IgD-negative memory B cell (primary cell): ENCODE measurements at regions not wholly inside any gene's neighbourhood (a gene's known extent, or its start where the extent isn't known, plus 50 kb on each side); places are given as distances from the start of the nearest gene placed in this dataset.

Experiments
- H3K27ac Mint-ChIP-seq, 3 donors: one replicate each; pipeline ENCODE4 v1.8.0; 2020 to 2022; ENCODE audit warnings: mild to moderate bottlenecking in 3 of 3, mixed read lengths in 3 of 3, moderate library complexity in 1 of 3
- H3K27me3 Mint-ChIP-seq: one replicate; pipeline ENCODE4 v1.8.0; 2021; ENCODE audit warnings: mixed read lengths
- H3K36me3 Mint-ChIP-seq: one replicate; pipeline ENCODE4 v1.8.0; 2020; ENCODE audit warnings: mild to moderate bottlenecking, mixed read lengths
- H3K4me1 Mint-ChIP-seq, 3 donors: one replicate each; pipeline ENCODE4 v1.8.0; 2020 to 2022; ENCODE audit warnings: mixed read lengths in 3 of 3, mild to moderate bottlenecking in 1 of 3
- H3K4me3 Mint-ChIP-seq, 4 donors: one replicate each; pipeline ENCODE4 v1.8.0; 2020 to 2022; ENCODE audit warnings: mild to moderate bottlenecking in 4 of 4, mixed read lengths in 4 of 4, moderate library complexity in 3 of 4
- H3K9me3 Mint-ChIP-seq, 3 donors: one replicate each; pipeline ENCODE4 v1.8.0; 2020 to 2021; ENCODE audit warnings: mixed read lengths in 3 of 3, mild to moderate bottlenecking in 1 of 3

- no peaks in the 10 kb centered on the region for H3K36me3 Mint-ChIP-seq
- H3K9me3 Mint-ChIP-seq = peaks cover 0 to 4% (median 2%) of the 10 kb centered on the region in 3 donors
- no peak overlapping the region for H3K27ac Mint-ChIP-seq
- no peaks in the 10 kb centered on the region for H3K4me1 Mint-ChIP-seq
- H3K4me3 Mint-ChIP-seq = no peak overlapping the region
- H3K27me3 Mint-ChIP-seq = no peaks in the 10 kb centered on the region
Measured at GRCh38 chr5:92887254-92887653, 693.8 kb downstream of the NR2F1-AS1 start.

DNA sequence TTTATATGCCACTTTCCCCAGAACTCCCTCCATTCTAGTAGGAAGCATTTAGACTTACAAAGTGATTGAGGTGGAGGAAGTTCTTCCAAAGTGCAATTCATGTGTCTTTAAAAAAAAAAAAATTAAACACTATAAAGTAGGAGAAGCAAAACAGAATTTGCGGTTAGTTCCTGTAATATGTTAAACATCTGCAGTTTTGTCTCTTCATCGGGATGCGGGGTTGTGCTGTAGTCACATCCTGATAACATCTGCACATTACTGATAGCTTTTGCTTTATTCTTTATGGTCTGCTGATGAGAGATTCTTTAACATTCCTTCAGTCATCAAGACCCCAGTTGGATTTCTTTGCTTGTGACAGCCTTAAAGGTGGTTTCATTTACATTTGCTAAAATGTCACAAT lies 694.3 kb downstream of the NR2F1-AS1 start:
- Mint-ChIP-seq H3K36me3 (no peaks in the 10 kb centered on the region), H3K9me3 (peaks cover 0 to 4% (median 2%) of the 10 kb centered on the region in 3 donors), H3K4me3 (no peak overlapping the region), H3K4me1 (no peaks in the 10 kb centered on the region), H3K27me3 (no peaks in the 10 kb centered on the region), H3K27ac (no peak overlapping the region)

- Mint-ChIP-seq H3K27ac (no peak overlapping the region), H3K9me3 (peaks cover 0 to 3% (median 0%) of the 10 kb centered on the region in 3 donors), H3K27me3 (no peaks in the 10 kb centered on the region), H3K4me3 (no peak overlapping the region), H3K36me3 (no peaks in the 10 kb centered on the region), H3K4me1 (no peaks in the 10 kb centered on the region)
Measured at GRCh38 chr5:92885950-92886349, 695.1 kb downstream of the NR2F1-AS1 start.

GRCh38 chr5:92884469-92884868 lies 696.5 kb downstream of the NR2F1-AS1 start:
- Mint-ChIP-seq H3K9me3 (peaks cover 0 to 5% (median 0%) of the 10 kb centered on the region in 3 donors), H3K36me3 (no peaks in the 10 kb centered on the region), H3K27me3 (no peaks in the 10 kb centered on the region)

DNA sequence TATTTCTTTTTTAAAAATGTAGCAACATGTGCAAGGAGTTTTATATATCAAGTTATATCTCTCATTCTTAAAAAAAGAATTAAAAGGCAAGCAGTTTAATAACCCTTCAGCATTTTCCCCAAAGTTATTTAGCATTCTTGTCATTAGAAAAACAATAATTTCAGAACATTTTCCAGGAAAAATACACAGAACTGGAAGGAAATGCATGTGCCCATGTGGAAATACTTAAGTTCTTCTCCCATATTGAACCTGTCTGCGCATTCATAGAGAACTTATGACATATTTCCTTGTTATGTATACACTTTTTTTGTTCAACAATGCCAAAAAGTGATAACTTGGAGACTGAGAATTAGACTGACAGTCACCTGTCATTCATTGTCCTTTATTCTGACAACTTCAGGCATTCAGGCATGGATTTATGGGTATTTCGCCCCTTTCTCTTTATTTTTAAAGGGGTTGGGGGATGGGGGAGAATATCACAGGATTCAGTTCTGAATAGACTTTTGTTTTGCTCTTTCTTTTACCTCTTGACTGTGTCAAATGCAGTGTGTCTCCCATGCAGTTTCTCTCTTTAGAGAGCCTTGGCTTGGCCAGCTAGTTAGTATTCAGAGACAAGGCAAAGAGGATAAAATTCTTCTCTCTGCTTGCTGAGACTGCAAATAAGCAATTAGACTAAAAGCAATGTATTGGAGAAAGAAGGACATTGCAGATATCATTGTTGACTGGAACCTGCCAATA lies 701.0 kb downstream of the NR2F1-AS1 start:
- H3K36me3 Mint-ChIP-seq = no peaks in the 10 kb centered on the region
- no peaks in the 10 kb centered on the region for H3K27me3 Mint-ChIP-seq
- peaks cover 4 to 9% (median 4%) of the 10 kb centered on the region in 3 donors for H3K9me3 Mint-ChIP-seq
- no peaks in the 10 kb centered on the region for H3K4me1 Mint-ChIP-seq
- H3K4me3 Mint-ChIP-seq = no peak overlapping the region
- H3K27ac Mint-ChIP-seq = no peak overlapping the region

More at GRCh38 chr5:92884469-92884868, 696.5 kb downstream of the NR2F1-AS1 start:
- no peak overlapping the region for H3K4me3 Mint-ChIP-seq
- no peaks in the 10 kb centered on the region for H3K4me1 Mint-ChIP-seq
- H3K27ac Mint-ChIP-seq = no peak overlapping the region

DNA sequence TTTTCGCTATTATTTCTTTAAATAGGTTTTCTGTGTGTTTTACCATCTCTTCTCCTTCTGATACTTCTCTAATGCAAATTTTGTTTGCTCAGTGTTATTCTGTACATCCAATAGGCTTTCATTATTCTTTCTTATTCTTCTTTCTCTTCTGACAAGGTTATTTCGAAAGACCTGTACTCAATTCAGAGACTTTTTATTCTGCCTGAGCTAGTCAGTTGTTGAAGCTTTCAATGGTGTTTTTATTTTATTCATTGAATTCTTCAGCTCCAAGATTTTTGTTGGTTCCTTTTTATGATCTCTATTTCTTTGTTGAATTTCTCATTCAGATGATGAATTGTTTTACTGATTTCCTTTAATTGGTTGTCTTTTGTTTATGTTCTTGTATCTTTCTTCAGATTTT lies 706.2 kb downstream of the NR2F1-AS1 start:
- Mint-ChIP-seq H3K36me3 (no peaks in the 10 kb centered on the region), H3K9me3 (peaks cover 8 to 25% (median 14%) of the 10 kb centered on the region in 3 donors), H3K27me3 (no peaks in the 10 kb centered on the region), H3K4me1 (no peaks in the 10 kb centered on the region), H3K27ac (no peak overlapping the region), H3K4me3 (no peak overlapping the region)

DNA sequence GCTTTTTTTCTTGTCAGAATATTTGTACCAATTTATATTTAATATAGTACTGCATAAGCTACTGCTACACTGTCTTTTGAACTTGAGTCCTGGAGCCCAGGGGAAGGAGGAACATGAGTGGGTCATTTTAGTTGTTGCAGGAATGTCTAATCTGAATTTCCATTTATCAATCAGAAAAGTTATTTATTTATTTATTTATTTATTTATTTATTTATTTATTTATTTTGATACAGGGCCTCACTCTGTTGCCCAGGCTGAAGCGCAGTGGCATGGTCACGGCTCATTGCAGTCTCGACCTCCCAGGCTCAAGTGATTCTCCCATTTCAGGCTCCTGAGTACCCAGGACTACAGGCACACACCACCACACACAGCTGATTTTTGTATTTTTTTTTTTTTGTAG lies 712.6 kb downstream of the NR2F1-AS1 start:
- no peaks in the 10 kb centered on the region for H3K4me1 Mint-ChIP-seq
- H3K4me3 Mint-ChIP-seq = no peak overlapping the region
- H3K27ac Mint-ChIP-seq = no peak overlapping the region
- no peaks in the 10 kb centered on the region for H3K36me3 Mint-ChIP-seq
- no peaks in the 10 kb centered on the region for H3K27me3 Mint-ChIP-seq
- H3K9me3 Mint-ChIP-seq = peaks cover 6 to 20% (median 8%) of the 10 kb centered on the region in 3 donors

DNA sequence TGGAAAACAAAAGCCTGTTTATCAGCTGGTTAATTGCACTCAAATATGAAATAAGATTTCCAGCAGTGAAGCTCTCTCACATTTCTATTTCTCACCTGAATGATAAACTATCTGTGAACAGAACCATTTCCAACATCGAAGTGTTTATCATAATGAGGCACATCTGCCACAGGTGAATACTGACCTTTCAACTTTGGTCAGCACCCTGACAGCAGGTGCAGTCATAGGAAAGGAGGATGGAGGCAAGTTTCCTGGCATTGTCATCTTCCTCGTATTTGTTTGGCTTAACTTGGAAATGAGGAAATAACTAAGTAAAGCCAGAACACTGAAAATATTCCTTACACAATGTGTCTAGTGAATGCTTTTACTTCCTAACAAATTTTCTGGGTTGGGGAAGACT lies 716.4 kb downstream of the NR2F1-AS1 start:
- Mint-ChIP-seq H3K27ac (no peak overlapping the region), H3K9me3 (peaks cover 0 to 7% (median 3%) of the 10 kb centered on the region in 3 donors), H3K4me1 (no peaks in the 10 kb centered on the region), H3K4me3 (no peak overlapping the region), H3K36me3 (no peaks in the 10 kb centered on the region), H3K27me3 (no peaks in the 10 kb centered on the region)

DNA sequence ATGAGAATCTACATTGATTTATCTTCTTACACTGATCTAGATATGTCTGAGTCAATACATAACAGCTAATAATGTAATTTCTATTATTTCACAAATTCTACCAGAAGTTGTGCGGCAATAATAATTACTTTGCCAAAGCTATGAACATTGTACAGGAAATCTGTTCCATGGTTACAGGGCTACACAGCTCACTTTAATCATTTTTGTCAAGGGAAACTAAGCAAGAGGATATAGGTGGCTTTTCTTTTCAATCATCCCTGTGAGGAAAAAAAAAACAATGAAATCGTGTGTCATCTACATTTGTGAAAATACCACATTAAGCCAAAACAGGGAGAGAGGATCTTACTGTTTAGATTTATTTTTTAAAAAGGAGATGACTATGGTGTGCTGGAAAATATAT lies 717.4 kb downstream of the NR2F1-AS1 start:
- H3K4me1 Mint-ChIP-seq = no peaks in the 10 kb centered on the region
- no peaks in the 10 kb centered on the region for H3K36me3 Mint-ChIP-seq
- no peak overlapping the region for H3K27ac Mint-ChIP-seq
- H3K27me3 Mint-ChIP-seq = no peaks in the 10 kb centered on the region
- no peak overlapping the region for H3K4me3 Mint-ChIP-seq
- peaks cover 0 to 7% (median 3%) of the 10 kb centered on the region in 3 donors for H3K9me3 Mint-ChIP-seq

DNA sequence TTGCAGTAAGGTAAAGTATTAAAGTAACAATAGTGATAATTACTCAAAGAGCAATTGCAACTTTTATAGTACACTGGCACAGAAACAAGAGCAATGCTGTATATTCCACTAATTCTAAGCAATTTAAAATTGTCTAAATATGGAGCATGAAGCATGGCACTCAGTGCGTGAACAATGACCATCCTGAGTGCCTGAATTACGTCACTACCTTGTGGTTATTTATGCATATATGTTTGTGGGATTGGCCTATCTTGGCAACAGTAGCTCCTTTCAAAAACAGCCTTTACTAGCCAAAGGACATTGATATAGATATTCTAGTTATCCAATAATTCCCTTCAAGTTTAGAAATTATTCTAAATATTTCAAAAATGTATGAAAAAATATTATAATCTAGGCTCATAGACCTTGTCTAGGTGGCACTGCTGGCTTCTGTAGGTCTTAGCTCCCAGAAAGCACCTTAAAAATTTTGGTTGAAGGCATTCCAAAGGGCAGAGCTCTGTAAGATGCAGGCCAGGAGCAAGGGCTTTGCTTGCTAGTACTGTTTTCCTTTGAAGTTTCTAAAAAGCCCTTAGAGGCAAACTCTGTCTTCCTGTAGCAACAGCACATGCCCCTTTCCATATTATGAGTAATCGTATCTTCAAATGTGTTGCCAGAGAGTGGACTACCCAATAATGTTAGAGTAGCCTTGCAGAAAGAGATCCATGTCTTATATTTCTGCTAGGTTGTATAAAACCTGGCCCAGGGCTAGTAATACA lies 719.3 kb downstream of the NR2F1-AS1 start:
- Mint-ChIP-seq H3K36me3 (no peaks in the 10 kb centered on the region), H3K9me3 (peaks cover 0 to 7% (median 3%) of the 10 kb centered on the region in 3 donors), H3K4me3 (no peak overlapping the region), H3K27ac (no peak overlapping the region), H3K27me3 (no peaks in the 10 kb centered on the region), H3K4me1 (no peaks in the 10 kb centered on the region)

- no peaks in the 10 kb centered on the region for H3K27me3 Mint-ChIP-seq
- no peaks in the 10 kb centered on the region for H3K4me1 Mint-ChIP-seq
- peaks cover 0 to 2% (median 0%) of the 10 kb centered on the region in 3 donors for H3K9me3 Mint-ChIP-seq
- H3K4me3 Mint-ChIP-seq = no peak overlapping the region
- H3K36me3 Mint-ChIP-seq = no peaks in the 10 kb centered on the region
- no peak overlapping the region for H3K27ac Mint-ChIP-seq
Measured at GRCh38 chr5:92860061-92860460, 721.0 kb downstream of the NR2F1-AS1 start.

DNA sequence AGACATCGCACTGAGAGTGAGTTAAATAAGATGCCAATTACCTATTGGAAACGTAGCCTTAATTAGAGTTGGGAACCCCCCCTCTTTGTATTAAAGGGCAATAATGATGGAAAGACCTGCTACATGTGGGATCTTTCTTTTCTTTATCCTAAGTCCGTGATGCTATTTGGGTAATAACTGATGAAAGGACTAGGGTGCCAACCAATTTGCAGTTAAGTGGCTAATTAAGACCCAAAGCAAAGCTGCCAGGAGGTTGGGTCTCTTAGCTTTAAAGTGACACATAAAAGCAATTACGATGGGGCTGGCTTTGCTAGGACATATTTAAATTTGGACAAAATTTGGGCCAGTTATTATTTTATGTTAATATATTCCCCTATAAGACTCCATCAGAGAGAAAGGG lies 728.8 kb downstream of the NR2F1-AS1 start:
- Mint-ChIP-seq H3K4me1 (no peaks in the 10 kb centered on the region), H3K9me3 (peaks cover 0 to 12% (median 0%) of the 10 kb centered on the region in 3 donors), H3K36me3 (no peaks in the 10 kb centered on the region), H3K27me3 (no peaks in the 10 kb centered on the region), H3K4me3 (no peak overlapping the region), H3K27ac (no peak overlapping the region)

DNA sequence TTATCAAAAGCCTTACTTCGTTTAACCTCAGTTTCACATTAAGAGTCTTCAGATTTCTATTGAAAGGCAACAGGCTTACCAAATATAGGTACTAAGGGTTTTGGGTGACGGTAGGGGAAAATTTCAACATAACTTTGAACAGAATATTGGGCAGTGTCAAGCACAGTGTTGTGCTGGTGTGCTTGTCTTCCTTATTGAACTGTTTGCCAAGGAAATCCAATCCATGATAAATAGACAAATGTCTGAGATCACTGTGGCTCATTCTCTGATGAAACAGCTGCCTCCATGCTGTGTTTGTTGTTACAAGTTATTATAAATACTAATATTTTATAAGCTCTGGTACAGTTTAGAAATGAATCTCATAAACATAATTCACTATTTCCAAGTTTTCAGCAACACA lies 730.1 kb downstream of the NR2F1-AS1 start:
- Mint-ChIP-seq H3K36me3 (no peaks in the 10 kb centered on the region), H3K27me3 (no peaks in the 10 kb centered on the region), H3K4me1 (no peaks in the 10 kb centered on the region), H3K27ac (no peak overlapping the region), H3K9me3 (peaks cover 0 to 12% (median 0%) of the 10 kb centered on the region in 3 donors), H3K4me3 (no peak overlapping the region)

DNA sequence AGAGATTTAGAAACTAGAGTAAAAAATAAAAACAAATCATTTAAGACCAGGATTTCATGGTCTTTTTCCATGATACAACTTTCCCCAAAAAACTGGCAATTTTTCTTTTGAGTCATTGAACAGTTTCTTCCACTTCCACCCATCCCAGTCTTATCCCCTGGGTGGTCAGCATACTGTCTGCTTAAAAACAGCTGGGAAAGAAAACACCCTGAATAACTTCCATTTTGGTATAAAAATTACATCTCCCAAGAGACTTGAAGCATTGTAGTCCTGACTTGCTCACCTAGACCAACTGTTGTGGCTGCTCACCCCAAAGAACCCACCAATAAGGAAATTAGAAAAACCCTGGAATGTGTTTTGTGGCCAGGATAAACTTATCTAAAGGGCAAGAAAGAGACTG lies 731.3 kb downstream of the NR2F1-AS1 start:
- H3K4me1 Mint-ChIP-seq = no peaks in the 10 kb centered on the region
- H3K27me3 Mint-ChIP-seq = no peaks in the 10 kb centered on the region
- H3K4me3 Mint-ChIP-seq = no peak overlapping the region
- H3K27ac Mint-ChIP-seq = no peak overlapping the region
- no peaks in the 10 kb centered on the region for H3K36me3 Mint-ChIP-seq
- peaks cover 0 to 12% (median 1%) of the 10 kb centered on the region in 3 donors for H3K9me3 Mint-ChIP-seq

GRCh38 chr5:92841604-92842155 lies 739.3 kb downstream of the NR2F1-AS1 start:
- Mint-ChIP-seq H3K27me3 (no peaks in the 10 kb centered on the region), H3K4me3 (no peak overlapping the region), H3K4me1 (no peaks in the 10 kb centered on the region), H3K36me3 (no peaks in the 10 kb centered on the region), H3K9me3 (peaks cover 0 to 1% (median 0%) of the 10 kb centered on the region in 3 donors), H3K27ac (no peak overlapping the region)
